ENCODE measurements at regions not wholly inside any gene's neighbourhood (a gene's known extent, or its start where the extent isn't known, plus 50 kb on each side); places are given as distances from the start of the nearest gene placed in this dataset.

GRCh38 chr9:92185096-92185495, 69.9 kb upstream of the SPTLC1 start:
- TF ChIP-seq CTCF (IDR thresholded peaks at IDR 0.05) (no peak), POLR2A (IDR thresholded peaks at IDR 0.05) (no peak)

All from uterus (tissue), 2 donors.